ENCODE measurements at regions not wholly inside any gene's neighbourhood (a gene's known extent, or its start where the extent isn't known, plus 50 kb on each side); places are given as distances from the start of the nearest gene placed in this dataset.
"Not testable (repeated sequence)": the region's sequence is repeated elsewhere in the genome, so short reads cannot be mapped to it uniquely, and the experiment has no call there.

DNA sequence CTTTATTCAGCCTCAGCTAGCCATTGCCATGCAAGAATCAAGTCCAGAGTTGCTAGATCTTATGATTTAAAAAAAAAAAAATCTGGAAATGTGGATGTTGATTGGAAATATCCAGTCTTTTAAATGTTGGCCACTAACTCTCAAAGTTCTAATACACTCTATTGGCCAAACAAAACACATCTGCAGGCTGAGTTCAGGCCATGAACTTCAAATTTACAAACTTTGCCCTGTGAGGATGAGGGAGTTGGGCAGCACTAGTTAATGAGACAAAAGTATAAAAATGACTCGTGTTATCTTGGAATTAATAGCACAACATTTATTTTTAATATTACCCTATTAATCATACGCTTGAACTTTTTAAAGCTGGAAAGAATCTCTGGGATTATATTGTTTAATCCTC lies 432.3 kb downstream of the PLPP3 start:
- DNase-seq, result no peak

DNA sequence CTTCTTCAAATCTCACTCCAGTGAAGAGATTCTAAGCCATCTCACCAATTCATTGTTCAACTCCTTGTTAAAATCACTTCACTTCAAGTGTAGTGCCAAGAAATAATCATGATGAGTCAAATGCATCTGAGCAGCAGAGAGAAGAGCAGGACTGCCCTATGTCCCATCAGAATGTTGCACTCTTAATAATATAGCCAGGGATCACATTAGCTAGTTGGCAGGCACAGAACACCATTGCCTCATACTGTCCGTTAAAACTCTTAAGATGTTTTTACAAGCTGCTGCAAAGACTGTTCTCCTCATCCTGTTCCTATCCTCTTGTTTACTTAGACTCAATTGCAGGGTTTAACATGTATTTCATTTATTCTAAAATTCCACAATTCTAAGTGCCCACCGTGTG lies 432.9 kb downstream of the PLPP3 start:
- DNase-seq, result no peak

- DNase-seq, result no peak
Observed at GRCh38 chr1:56145581-56145980, 433.8 kb downstream of the PLPP3 start.

DNA sequence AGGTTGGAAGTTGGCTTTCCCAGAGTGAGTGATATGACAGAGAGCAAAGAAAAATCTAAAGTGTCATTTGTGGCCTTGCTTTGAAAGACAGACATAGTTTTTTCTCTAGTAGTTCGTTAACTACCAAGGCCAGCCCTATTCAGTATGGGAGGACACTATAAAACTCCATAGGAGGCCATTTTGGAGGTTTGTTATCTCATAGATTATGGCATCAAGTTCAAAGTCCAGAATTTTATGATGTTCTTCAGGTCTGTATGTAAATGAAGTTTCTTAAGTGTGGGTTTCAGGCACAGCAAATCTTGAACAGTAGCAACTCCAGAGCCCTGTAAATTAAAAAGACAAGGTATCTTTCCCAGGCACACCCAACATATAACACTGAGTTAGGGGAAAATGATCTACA lies 437.1 kb downstream of the PLPP3 start:
- DNase-seq, result no peak

DNA sequence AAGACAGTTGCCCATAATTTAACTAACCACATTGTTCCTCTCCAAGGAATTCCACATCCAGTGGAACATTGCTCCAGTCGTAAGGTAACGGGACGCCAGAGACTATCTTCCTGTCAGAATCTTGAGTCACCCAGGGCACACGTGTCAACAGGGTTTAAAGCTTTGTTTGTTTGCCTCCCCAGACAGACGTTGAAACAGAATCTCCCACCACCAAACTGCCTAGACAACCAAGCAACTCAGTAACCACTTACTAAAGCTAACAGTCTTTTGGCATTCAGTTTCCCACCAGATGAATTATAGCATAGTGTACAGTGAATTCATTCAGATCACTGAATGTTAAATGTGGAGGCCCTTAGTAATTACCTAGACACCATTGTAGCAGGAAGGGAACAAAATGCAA lies 439.5 kb downstream of the PLPP3 start:
- no peak for DNase-seq

DNA sequence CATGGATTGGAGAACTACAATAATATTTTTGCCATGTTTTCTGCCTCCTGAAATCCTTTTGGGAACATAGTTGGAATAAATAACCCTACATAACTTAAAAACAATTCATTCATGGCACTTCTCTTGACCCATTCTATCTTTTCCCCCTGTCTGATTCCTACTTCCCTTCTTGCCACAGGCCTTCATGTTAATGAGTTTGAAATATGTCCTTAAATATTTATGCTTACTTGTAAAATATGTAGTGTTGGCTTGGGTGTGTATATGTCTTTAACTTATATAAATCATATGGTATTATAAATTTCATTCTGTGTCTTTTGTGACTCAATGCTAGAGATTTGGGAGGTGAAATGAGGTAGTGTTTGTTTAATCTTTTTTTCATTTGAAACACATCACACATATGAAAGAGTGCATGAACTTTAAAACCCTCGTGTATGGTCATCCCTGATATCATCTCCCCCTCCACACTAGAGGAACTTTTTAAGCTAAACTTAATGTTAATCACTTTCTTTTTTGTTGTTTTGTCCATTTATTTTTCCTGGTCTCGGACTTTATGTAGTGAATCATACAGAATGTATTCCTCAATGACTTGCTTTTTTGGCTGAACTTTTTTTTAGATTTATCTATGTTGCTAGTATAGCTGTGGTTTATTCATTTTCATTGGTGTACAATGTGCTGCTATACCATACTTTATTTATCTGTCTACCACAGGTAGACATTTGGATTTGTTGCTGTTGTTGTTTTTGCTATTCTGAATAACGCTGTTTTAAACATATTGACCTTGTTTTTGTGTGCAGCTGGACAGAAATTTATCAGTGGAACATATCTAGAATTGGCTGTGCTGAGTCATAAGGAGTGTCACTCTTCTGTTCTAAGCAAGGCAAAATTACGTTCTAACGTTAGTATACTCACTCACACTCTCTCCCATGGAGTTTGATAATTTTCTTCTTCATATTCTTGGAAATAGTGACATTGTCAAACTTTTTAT lies 441.6 kb downstream of the PLPP3 start:
- DNase-seq, result no peak

GRCh38 chr1:56137090-56137489 lies 442.3 kb downstream of the PLPP3 start:
- DNase-seq, result no peak

DNA sequence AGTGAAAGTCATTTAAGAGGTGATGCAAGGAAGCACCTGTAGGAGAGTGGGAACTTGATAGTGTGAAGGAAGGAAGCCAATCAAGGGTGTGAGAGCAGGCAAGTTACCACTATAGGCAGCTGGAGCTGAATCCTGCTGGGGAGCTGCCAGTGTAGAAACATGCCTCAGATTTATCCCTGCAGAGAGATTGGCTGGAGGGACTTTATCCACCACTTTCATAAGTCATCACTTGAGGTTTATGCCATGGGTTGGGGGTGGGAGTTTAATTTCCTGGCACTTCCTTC lies 443.6 kb downstream of the PLPP3 start:
- no peak for DNase-seq

DNA sequence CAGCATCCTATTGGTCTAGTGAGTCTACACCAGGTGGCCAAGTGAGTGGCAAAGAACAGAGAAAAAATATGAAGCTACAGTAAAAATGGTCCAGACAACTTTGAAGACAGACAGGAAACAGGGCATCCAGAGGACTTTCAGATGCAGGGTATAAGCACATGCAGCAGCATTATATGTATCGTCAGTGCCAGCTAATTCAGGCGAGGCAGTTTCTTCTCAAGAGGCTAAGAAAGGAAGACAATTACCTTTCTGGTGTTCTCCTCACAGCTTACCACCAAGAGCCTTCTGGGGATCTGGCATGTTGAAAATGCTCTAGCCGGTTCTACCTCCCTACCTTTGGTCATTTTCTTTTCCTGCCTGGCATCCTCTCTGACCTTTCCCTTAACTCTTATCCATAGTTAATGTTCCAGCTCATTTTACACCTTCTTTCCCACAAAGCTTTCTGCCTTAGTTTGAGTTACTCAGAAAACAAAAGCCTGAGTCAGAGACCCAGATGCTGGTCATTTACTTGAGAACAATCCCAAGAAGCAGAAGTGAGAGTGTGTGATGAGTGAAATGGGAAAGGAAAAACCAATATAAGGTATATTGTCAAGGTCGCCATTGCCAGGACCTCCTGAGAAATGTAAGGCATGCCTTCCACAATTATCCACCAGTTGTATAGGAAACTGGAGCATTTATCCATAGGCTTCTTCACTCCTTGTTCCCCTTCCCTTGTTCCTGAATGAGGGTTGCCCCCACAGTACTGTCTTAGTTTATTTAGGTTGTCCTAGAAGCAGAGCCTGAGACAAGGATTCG lies 444.1 kb downstream of the PLPP3 start:
- DNase-seq, result no peak

DNA sequence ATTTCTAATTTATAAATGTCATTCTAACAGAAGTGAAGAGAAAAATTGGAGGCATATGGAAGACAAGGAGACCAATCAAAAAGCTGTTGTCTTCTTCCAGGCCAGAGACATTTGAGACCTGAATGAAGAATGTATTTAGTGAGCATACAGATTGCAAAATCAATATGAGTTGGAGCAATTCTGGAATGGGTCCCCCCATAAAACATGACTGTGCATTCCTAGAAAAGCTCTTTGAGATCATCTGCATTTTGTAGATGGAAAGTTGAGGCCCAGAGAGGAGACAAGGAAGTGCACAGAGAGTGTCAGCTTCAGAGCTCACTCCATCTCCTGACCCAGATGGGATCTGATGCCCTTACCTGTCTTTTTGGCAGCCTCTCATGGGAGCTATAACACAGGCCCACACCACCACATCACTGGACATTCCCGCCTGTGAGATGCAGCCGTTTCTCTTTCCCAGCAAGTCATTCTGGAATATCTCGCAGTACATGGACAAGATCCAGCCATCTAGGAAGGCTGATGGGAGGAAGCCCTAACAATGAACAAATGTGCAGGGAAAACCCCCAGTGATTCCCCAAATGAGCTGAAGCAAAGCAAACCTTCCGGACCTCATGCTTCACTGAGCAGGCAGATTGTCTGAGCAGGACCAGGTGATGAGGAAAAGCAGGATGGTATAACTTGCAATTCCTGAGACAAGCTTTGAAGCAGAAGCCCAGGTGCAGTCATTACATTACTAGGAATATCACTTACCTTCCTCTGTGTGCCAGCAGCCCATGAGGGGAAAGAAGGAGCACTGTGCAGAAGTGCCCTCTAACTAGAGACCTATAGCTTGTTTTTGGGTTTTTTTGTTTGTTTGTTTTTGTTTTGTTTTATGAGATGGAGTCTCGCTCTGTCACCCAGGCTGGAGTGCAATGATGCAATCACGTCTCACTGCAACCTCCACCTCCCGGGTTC lies 445.6 kb downstream of the PLPP3 start:
- DNase-seq, result no peak

- DNase-seq, result no peak
Observed at GRCh38 chr1:56132520-56132919, 446.8 kb downstream of the PLPP3 start.

DNA sequence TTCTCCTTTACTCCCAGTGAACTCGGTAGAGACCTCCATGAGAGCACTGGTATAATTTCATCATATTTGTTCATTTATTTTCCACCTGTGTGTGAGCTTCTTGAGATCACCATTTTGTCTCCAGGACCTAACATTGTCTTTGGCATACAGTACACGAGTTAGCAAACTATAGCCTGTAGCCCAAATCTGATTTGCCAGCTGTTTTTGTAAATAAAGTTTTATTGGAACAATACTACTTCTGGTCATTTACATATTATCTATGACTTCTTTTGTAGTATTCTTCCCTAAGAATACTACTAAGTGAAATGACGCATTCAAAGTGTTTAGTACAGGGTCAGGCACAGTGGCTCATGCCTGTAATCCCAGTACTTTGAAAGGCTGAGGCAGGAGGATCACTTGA lies 449.5 kb downstream of the PLPP3 start:
- DNase-seq, result no peak

- DNase-seq, result no peak
Observed at GRCh38 chr1:56125316-56125715, 454.0 kb downstream of the PLPP3 start.

DNA sequence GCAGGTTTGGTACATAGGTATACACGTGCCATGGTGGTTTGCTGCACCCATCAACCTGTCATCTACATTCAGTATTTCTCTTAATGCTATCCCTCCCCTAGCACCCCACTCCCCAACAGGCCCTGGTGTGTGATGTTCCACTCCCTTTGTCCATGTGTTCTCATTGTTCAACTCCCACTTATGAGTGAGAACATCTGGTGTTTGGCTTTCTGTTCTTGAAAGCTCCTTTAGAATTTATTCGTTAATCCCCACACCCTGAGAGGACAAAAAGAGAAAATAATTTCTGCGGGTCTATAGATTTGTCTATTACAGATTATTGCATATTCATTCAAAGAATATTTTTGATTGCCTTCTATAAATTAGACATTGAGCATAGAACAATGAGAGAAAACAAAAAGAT lies 455.5 kb downstream of the PLPP3 start:
- peak; percentile 50 for DNase-seq

- DNase-seq, result no peak
Observed at GRCh38 chr1:56123421-56123820, 455.9 kb downstream of the PLPP3 start.

DNA sequence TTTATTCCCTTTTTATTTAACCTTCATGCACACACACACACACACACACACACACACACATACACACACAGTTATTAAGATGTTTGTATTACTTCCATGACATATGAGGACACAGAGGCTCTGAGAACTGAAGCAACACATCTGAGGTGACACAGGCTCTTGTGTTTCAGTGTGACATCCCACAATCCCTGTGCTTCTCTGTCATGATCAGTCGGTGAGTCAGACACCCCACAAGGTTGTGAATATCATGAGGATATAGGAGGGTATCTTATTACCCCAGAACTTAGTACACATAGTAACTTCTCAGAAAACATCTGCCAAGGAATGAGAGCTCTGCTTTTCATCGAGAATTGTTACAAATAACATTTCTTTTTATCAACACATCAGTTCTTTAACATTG lies 459.3 kb downstream of the PLPP3 start:
- peak; percentile 47 for DNase-seq

GRCh38 chr1:56118676-56119075 lies 460.7 kb downstream of the PLPP3 start:
- DNase-seq, result not testable (repeated sequence)

GRCh38 chr1:56115701-56116100 lies 463.7 kb downstream of the PLPP3 start:
- no peak for DNase-seq

- no peak for DNase-seq
Observed at GRCh38 chr1:56113679-56114078, 465.7 kb downstream of the PLPP3 start.

DNA sequence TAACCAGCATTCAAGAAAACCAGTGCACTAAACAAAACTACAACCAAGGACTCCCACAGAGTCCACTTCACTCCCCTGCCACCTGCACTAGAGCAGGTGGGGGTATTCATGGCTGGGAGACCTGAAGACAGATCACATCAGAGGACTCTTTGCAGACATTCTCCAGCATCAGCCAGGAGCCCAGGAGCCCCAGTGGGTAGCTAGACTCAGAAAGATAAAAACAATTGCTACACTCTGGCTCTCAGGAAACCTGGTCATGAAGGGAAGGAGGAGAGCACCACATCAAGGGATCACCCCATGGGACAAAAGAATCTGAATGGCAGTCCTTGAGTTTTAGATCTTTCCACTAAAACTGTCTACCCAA lies 472.1 kb downstream of the PLPP3 start:
- no peak for DNase-seq

DNA sequence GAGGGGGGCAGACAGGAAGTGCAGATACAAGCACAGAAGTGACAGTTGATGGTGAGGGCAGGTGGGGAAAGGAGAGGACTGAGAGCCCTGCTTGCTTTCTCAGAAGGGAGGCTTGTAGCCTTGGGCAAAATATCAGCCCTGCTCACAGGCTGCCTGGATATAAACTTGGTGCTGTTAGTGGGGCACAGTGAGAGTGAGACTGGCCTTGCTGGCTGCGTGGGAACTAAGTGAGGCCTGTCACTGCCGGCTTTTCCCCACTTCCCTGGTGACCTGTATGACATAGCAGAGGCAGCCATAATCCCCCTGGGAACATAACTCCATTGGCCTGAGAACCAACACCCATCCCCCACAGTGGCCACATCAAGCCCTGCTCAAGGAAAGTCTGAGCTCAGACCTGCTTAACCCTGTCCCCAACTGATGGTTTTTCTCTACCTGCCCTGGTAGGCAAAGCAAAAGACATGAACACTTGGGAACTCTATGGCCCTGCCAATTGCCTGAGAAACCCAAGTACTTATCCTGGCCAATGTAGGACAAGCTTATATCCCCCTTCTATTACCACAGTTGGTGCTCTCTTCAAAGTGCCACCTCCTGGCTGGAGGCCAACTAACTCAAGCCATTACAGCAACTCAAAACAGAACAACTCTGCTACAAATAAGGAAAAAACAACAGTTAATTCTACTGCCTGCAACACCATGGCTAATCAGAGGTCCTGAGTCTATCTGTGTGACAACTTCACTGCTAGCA lies 472.7 kb downstream of the PLPP3 start:
- no peak for DNase-seq

DNA sequence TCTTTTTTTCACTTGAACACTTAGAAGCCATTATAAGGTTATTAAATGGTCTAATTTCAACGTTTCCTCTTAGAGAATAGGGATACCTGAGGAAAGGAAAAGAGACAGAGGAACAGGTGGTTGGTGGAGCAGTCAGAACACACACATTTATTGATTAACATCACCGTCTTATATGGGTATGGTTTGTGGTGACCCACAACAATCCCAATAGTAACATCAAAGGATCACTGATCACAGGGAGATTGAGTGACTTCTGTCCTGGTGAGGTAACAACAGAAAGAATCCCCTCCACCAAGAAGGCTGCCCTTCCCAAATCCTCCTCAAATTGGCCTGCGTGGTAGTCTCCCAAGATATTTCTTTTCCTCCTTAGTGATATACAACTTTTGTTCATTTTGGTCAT lies 474.0 kb downstream of the PLPP3 start:
- DNase-seq, result no peak

All from NCI-H2171 treated with DMSO at 0.1 percent for 48 hours (cell line).